Right lobe of liver (tissue), 4 donors: ENCODE measurements at regions not wholly inside any gene's neighbourhood (a gene's known extent, or its start where the extent isn't known, plus 50 kb on each side); places are given as distances from the start of the nearest gene placed in this dataset.

Experiments used
- CTCF ChIP-seq, 4 donors: fragments of 200-600 bp in 3 of 4; fragments of 450-650 bp in 1 of 4; IDR thresholded peaks; one replicate each; pipeline versions ENCODE4 v1.5.1 to v1.8.0; 2016 to 2022; ENCODE audit warnings: antibody characterized with exemption in 4 of 4, mild to moderate bottlenecking in 2 of 4
- POLR2A ChIP-seq: fragments of 450-650 bp; IDR thresholded peaks from one replicate; pipeline ENCODE4 v1.6.1; 2017; ENCODE audit warnings: antibody characterized with exemption, mild to moderate bottlenecking
- donor health status: DM: no; HTN: no; CAD: no.
- donor health status: DM: no; HTN: no; CAD: no.
- donor health status: DM: no; HTN: yes; CAD: no.

DNA sequence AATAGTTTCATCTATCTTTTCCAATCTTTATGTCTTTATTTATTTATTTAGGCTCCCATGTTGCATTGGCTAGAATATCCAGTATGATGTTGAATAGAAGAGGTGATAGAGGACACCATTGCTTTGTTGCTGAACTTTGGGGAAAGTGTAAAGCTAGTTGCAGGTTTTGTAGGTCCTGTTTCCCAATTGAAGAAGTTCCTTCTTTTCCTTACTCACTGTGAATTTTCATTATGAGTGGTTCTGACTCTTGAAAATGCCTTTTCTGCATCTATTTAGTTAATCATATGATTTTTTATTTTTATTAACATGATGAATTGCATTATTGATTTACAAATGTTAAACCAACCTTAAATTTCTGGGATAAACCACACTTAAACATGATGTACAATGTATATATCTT is 58.9 kb upstream of the NR3C1 start:
- TF ChIP-seq CTCF (IDR thresholded peaks at IDR 0.05): no peak
- TF ChIP-seq POLR2A: no peak
